Smooth muscle cell (in vitro differentiated cells): ENCODE measurements at regions not wholly inside any gene's neighbourhood (a gene's known extent, or its start where the extent isn't known, plus 50 kb on each side); places are given as distances from the start of the nearest gene placed in this dataset.

Experiments used
- DNase-seq: peaks from one replicate; lab custom pipeline; 2025; ENCODE audit not compliant: unreplicated experiment; lab: John Stamatoyannopoulos, UW
- H2AFZ ChIP-seq: fragments of 200-600 bp; sonication (generic); 2 replicates; pipeline ENCODE4 v1.6.0; 2016; ENCODE audit warnings: antibody characterized with exemption, low read depth, mild to moderate bottlenecking
- H3F3A ChIP-seq: fragments of 200-600 bp; sonication (generic); 2 replicates; pipeline ENCODE4 v1.6.0; 2017; ENCODE audit warnings: antibody characterized with exemption, low read depth
- H3K27ac ChIP-seq: fragments of 200-600 bp; sonication (generic); 2 replicates; pipeline ENCODE4 v1.5.1; 2016; ENCODE audit warnings: low read depth, mild to moderate bottlenecking
- H3K27me3 ChIP-seq: fragments of 200-600 bp; sonication (generic); 2 replicates; pipeline ENCODE4 v1.6.1; 2016; ENCODE audit warnings: low read depth, mild to moderate bottlenecking
- H3K36me3 ChIP-seq: fragments of 200-600 bp; sonication (generic); 2 replicates; pipeline ENCODE4 v1.5.1; 2016; ENCODE audit warnings: low read depth
- H3K4me1 ChIP-seq: fragments of 200-600 bp; sonication (generic); 2 replicates; pipeline ENCODE4 v1.5.1; 2016; ENCODE audit warnings: low read depth
- H3K4me2 ChIP-seq: fragments of 200-600 bp; sonication (generic); 2 replicates; pipeline ENCODE4 v1.6.0; 2016; ENCODE audit warnings: mild to moderate bottlenecking
- H3K4me3 ChIP-seq: fragments of 200-600 bp; sonication (generic); 2 replicates; pipeline ENCODE4 v1.5.1; 2016; ENCODE audit warnings: mild to moderate bottlenecking
- H3K79me2 ChIP-seq: fragments of 200-600 bp; sonication (generic); 2 replicates; pipeline ENCODE4 v1.6.0; 2016; ENCODE audit warnings: low read depth, mild to moderate bottlenecking
- H3K9ac ChIP-seq: fragments of 200-600 bp; sonication (generic); 2 replicates; pipeline ENCODE4 v1.6.0; 2016; ENCODE audit warnings: low read depth
- H3K9me3 ChIP-seq: fragments of 200-600 bp; sonication (generic); replicated peaks from 2 replicates; pipeline ENCODE4 v1.5.1; 2016; ENCODE audit warnings: low read depth
- H4K20me1 ChIP-seq: fragments of 200-600 bp; sonication (generic); 2 replicates; pipeline ENCODE4 v1.6.0; 2016; ENCODE audit warnings: low read depth
- CTCF ChIP-seq: fragments of 200-600 bp; sonication (generic); IDR thresholded peaks from 2 replicates; pipeline ENCODE4 v1.5.1; 2017; ENCODE audit warnings: borderline replicate concordance, mild to moderate bottlenecking, antibody characterized with exemption; ENCODE audit not compliant: insufficient read depth, poor library complexity, severe bottlenecking
- WGBS: methylation state at CpG from one replicate; pipeline ENCODE4 v1.1.7; 2016; ENCODE audit warnings: low lambda C conversion rate; 5-methylcytosine and 5-hydroxymethylcytosine counted together

DNA sequence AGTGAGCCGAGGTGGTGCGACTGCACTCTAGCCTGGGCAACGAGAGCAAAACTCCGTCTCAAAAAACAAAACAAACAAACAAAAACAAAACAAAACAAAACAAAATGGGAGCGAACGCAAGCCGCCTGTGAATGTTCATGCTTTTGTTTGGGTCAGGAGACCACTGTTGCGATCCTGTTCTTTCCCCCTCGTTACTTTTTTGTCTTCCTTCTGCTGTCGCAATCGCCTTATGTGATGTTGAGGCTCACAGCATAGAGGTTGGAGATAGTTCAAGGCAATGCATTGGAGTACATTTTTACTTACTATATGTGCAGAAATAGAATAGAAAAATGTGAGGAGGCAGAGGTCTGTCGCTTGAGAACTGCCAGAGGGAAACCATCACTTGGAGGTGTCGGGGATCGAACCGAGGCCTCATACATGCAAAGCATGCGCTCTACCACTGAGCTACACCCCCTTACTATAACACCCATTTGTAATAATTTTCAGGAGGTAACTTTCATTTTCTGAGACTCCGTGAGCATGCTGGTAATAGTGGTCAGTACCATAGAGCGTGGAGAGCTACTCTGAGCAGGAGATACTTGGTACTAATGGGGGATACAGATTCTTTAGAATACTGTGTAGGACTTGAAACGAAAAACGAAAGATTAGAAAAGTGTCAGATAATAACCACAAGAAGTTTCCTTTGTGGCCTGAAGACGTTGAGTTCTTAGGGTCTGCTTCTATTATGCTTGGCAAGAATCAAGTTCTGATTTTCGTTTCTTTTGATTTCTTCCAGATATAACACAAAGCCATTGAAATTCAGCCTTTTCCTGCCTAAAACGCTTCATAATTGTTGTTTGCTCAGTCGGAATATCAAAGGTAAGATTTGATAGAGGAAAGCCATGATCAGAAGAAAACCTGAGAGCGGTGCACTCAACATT lies 121.1 kb downstream of the TRIM27 start:
- Histone ChIP-seq H3K4me3 (no peak overlapping the region), H3K9me3 (no peaks in the 10 kb centered on the region), H3K27me3 (peaks cover 49% of the 10 kb centered on the region), H3K27ac (no peak overlapping the region), H3F3A (no peaks in the 10 kb centered on the region), H3K4me2 (peak overlapping the region; percentile 58), H3K36me3 (no peaks in the 10 kb centered on the region), H2AFZ (no peak overlapping the region), H4K20me1 (no peaks in the 10 kb centered on the region), H3K9ac (no peak overlapping the region), H3K79me2 (no peaks in the 10 kb centered on the region), H3K4me1 (no peaks in the 10 kb centered on the region)
- WGBS: 36% methylated on average over 25 of the region's 25 CpGs
- no peak for DNase-seq
- no peak for TF ChIP-seq CTCF

- no peak for DNase-seq
- Histone ChIP-seq H3F3A (no peaks in the 10 kb centered on the region), H3K79me2 (no peaks in the 10 kb centered on the region), H2AFZ (no peak overlapping the region), H4K20me1 (no peaks in the 10 kb centered on the region), H3K9me3 (no peaks in the 10 kb centered on the region), H3K4me3 (no peak overlapping the region), H3K27ac (no peak overlapping the region), H3K9ac (no peak overlapping the region), H3K27me3 (peaks cover 50% of the 10 kb centered on the region), H3K36me3 (no peaks in the 10 kb centered on the region), H3K4me1 (no peaks in the 10 kb centered on the region), H3K4me2 (peak overlapping the region; percentile 58)
- TF ChIP-seq CTCF: no peak
- WGBS: 5% methylated on average over 8 of the region's 8 CpGs
Measured at GRCh38 chr6:28803337-28803709, 120.5 kb downstream of the TRIM27 start.

- H3K36me3 ChIP-seq: no peaks in the 10 kb centered on the region
- peak overlapping the region; percentile 83 for H3K4me2 ChIP-seq
- no peaks in the 10 kb centered on the region for H3K79me2 ChIP-seq
- no peaks in the 10 kb centered on the region for H3K9me3 ChIP-seq
- H4K20me1 ChIP-seq: no peaks in the 10 kb centered on the region
- 10% methylated on average over 12 of the region's 12 CpGs for WGBS
- peak overlapping the region; percentile 48 for H3K4me3 ChIP-seq
- TF ChIP-seq CTCF: no peak
- no peaks in the 10 kb centered on the region for H3F3A ChIP-seq
- H2AFZ ChIP-seq: peak overlapping the region; percentile 72
- DNase-seq: no peak
- H3K9ac ChIP-seq: no peak overlapping the region
- peaks cover 7% of the 10 kb centered on the region for H3K4me1 ChIP-seq
- H3K27me3 ChIP-seq: peaks cover 84% of the 10 kb centered on the region
- H3K27ac ChIP-seq: no peak overlapping the region
Measured at GRCh38 chr6:28807682-28808280, 116.0 kb downstream of the TRIM27 start.
